ENCODE measurements at regions not wholly inside any gene's neighbourhood (a gene's known extent, or its start where the extent isn't known, plus 50 kb on each side); places are given as distances from the start of the nearest gene placed in this dataset.

DNA sequence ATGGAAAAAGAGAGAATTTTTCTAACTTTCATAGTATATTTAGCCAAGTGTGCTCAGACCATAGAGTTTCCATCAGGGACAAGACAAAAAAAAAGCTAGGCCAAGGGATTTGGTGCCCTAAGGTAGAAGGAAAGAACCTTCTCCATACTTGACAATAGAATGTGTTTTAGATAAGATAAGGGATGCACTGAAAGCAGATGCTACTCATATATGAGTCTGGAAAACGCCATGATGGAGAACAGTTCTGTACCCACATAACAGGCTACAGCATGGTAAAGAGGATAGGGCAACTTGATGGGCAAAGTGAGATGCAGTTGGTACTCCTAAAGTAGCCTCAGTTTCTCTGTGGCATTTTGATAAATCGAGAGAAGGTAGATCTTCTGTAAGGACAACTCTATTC is 216.4 kb upstream of the NECTIN3 start:
- ATAC-seq (ENCODE audit: low read depth): no peak
- Mint-ChIP-seq H3K27me3 (no peaks in the 10 kb centered on the region), H3K4me3 (no peak overlapping the region), H3K27ac (no peak overlapping the region), H3K4me1 (no peaks in the 10 kb centered on the region), H3K36me3 (ENCODE audit: low read depth) (no peaks in the 10 kb centered on the region), H3K9me3 (no peaks in the 10 kb centered on the region)
- TF ChIP-seq, protein P1, sequence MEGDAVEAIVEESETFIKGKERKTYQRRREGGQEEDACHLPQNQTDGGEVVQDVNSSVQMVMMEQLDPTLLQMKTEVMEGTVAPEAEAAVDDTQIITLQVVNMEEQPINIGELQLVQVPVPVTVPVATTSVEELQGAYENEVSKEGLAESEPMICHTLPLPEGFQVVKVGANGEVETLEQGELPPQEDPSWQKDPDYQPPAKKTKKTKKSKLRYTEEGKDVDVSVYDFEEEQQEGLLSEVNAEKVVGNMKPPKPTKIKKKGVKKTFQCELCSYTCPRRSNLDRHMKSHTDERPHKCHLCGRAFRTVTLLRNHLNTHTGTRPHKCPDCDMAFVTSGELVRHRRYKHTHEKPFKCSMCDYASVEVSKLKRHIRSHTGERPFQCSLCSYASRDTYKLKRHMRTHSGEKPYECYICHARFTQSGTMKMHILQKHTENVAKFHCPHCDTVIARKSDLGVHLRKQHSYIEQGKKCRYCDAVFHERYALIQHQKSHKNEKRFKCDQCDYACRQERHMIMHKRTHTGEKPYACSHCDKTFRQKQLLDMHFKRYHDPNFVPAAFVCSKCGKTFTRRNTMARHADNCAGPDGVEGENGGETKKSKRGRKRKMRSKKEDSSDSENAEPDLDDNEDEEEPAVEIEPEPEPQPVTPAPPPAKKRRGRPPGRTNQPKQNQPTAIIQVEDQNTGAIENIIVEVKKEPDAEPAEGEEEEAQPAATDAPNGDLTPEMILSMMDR (IDR thresholded peaks at IDR 0.05): no peak
- no peak for DNase-seq
- POLR2A ChIA-PET: no interaction called here
- intact Hi-C loops (cut with micrococcal nuclease): no loop called here
- CTCF ChIA-PET: no interaction called here

DNA sequence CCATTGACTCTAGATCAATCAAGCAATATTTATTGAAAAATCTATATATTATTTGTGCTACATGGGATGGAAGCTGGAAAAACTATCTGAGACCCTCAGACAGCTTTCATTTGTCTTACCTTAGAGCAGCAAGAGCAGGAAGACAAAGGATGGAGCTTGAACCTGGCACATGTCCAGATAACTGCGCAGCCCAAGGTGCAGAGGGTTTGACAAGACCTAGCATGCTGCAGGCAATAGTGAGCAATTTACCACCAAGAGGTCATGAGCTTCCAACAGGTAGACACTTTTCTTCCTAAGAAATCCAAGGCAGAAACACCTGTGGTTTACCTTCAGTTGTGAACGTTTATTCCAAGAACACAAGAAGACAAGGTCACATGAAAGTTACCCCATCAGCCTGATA is 214.7 kb upstream of the NECTIN3 start:
- DNase-seq (no peak), ATAC-seq (ENCODE audit: low read depth) (no peak)
- H3K4me3 Mint-ChIP-seq: no peak overlapping the region
- no peaks in the 10 kb centered on the region for H3K9me3 Mint-ChIP-seq
- intact Hi-C loops (cut with micrococcal nuclease): no loop called here
- TF ChIP-seq, protein P1 (IDR thresholded peaks at IDR 0.05): no peak
- ChIA-PET POLR2A (no interaction called here), CTCF (no interaction called here)
- H3K4me1 Mint-ChIP-seq: no peaks in the 10 kb centered on the region
- no peaks in the 10 kb centered on the region for H3K27me3 Mint-ChIP-seq
- no peak overlapping the region for H3K27ac Mint-ChIP-seq
- H3K36me3 Mint-ChIP-seq (ENCODE audit: low read depth): no peaks in the 10 kb centered on the region

DNA sequence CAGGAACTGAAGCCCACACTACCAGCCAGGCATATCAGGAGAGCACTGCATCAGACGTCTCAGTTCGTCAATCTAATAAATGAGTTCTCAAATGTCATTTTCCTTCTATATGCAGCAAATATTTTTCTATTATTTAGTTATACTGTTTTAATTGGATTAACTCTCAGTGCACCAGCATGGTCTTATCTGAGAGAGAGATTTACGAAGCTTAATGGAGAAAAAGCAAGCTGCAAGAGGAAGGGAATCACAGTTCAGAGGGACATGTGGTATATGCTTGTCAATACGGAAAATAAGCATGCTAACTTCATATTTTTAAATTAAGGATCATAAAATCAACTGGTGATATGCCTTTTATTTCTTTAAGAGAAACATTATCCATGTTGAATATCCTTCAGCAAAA is 213.1 kb upstream of the NECTIN3 start:
- intact Hi-C loops (cut with micrococcal nuclease): no loop called here
- Mint-ChIP-seq H3K27me3 (no peaks in the 10 kb centered on the region), H3K4me3 (no peak overlapping the region), H3K4me1 (no peaks in the 10 kb centered on the region), H3K27ac (no peak overlapping the region), H3K36me3 (ENCODE audit: low read depth) (no peaks in the 10 kb centered on the region), H3K9me3 (no peaks in the 10 kb centered on the region)
- CTCF ChIA-PET: no interaction called here
- DNase-seq (no peak), ATAC-seq (ENCODE audit: low read depth) (no peak)
- POLR2A ChIA-PET: no interaction called here
- TF ChIP-seq, protein P1 (IDR thresholded peaks at IDR 0.05): no peak

GRCh38 chr3:110859336-110859735 is 212.3 kb upstream of the NECTIN3 start:
- intact Hi-C loops (cut with micrococcal nuclease): no loop called here

DNA sequence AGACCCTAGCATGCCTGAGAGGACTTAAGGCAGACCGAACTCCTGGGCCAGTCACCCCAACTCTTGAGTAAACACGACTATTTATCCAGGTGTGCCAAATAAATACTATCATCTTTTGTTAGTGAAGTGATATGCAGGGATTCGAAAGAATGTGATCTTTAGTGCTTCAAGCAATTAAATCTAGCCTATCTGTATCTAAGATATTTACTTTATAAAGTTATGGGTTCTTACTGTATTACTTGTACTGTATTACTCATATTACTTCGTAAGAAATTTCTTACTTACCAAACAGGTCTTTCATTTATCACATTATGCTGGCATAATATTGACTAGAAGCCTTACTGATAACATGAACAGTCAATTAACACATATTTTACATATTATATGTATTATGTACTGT is 211.6 kb upstream of the NECTIN3 start:
- H3K4me3 Mint-ChIP-seq: no peak overlapping the region
- ATAC-seq (ENCODE audit: low read depth): no peak
- TF ChIP-seq, protein P1 (IDR thresholded peaks at IDR 0.05): no peak
- no peaks in the 10 kb centered on the region for H3K4me1 Mint-ChIP-seq
- intact Hi-C loops (cut with micrococcal nuclease): no loop called here
- no peak overlapping the region for H3K27ac Mint-ChIP-seq
- H3K27me3 Mint-ChIP-seq: no peaks in the 10 kb centered on the region
- no peak for DNase-seq
- ChIA-PET CTCF (no interaction called here), POLR2A (no interaction called here)
- H3K9me3 Mint-ChIP-seq: no peaks in the 10 kb centered on the region
- H3K36me3 Mint-ChIP-seq (ENCODE audit: low read depth): no peaks in the 10 kb centered on the region

More at GRCh38 chr3:110859336-110859735, 212.3 kb upstream of the NECTIN3 start:
- H3K4me1 Mint-ChIP-seq: no peaks in the 10 kb centered on the region
- no peaks in the 10 kb centered on the region for H3K36me3 Mint-ChIP-seq (ENCODE audit: low read depth)
- CTCF ChIA-PET: no interaction called here
- H3K4me3 Mint-ChIP-seq: no peak overlapping the region
- no peaks in the 10 kb centered on the region for H3K9me3 Mint-ChIP-seq
- no peak for ATAC-seq (ENCODE audit: low read depth)
- DNase-seq: no peak
- no peak overlapping the region for H3K27ac Mint-ChIP-seq
- POLR2A ChIA-PET: no interaction called here
- H3K27me3 Mint-ChIP-seq: no peaks in the 10 kb centered on the region
- TF ChIP-seq, protein P1 (IDR thresholded peaks at IDR 0.05): no peak

Measured in activated B cell treated with CpG ODN at 0.5 μM for 24 hours (primary cell).